ENCODE measurements at regions not wholly inside any gene's neighbourhood (a gene's known extent, or its start where the extent isn't known, plus 50 kb on each side); places are given as distances from the start of the nearest gene placed in this dataset.

DNA sequence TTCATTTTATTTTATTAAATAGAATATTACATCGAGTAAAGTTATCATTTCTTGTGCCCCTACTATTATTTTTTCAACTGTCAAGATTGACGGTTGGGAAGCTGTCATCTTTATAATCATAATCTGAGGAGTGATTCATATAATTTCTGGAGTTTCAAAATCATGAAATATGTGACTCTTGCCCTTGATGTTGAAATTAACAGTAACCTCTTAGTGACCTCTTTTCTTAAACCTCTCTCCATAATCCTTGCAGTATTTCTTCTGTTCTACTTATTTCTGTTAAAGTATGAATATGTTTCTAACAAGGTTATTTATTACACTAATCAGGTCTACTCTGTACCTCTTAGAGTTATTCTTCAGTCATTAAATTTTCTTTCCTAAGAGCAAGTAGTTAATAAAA lies 663.8 kb downstream of the LIG4 start:
- Mint-ChIP-seq H3K4me3 (no peak overlapping the region), H3K9me3 (peaks cover 4% of the 10 kb centered on the region), H3K27me3 (ENCODE audit: low read depth) (no peaks in the 10 kb centered on the region), H3K36me3 (ENCODE audit: low read depth) (no peaks in the 10 kb centered on the region), H3K27ac (ENCODE audit: unreplicated experiment) (no peak overlapping the region), H3K4me1 (peaks cover 4% of the 10 kb centered on the region)
- DNase-seq (ENCODE audit: low read depth, low spot score): no peak
- no peak for TF ChIP-seq CTCF (conservative IDR thresholded peaks at IDR 0.05)

GRCh38 chr13:107548338-107548737 lies 667.0 kb downstream of the LIG4 start:
- Mint-ChIP-seq H3K9me3 (peaks cover 4% of the 10 kb centered on the region), H3K36me3 (ENCODE audit: low read depth) (no peaks in the 10 kb centered on the region), H3K4me3 (no peak overlapping the region), H3K27me3 (ENCODE audit: low read depth) (no peaks in the 10 kb centered on the region), H3K27ac (ENCODE audit: unreplicated experiment) (no peak overlapping the region), H3K4me1 (no peaks in the 10 kb centered on the region)
- no peak for DNase-seq (ENCODE audit: low read depth, low spot score)
- TF ChIP-seq CTCF (conservative IDR thresholded peaks at IDR 0.05): no peak

DNA sequence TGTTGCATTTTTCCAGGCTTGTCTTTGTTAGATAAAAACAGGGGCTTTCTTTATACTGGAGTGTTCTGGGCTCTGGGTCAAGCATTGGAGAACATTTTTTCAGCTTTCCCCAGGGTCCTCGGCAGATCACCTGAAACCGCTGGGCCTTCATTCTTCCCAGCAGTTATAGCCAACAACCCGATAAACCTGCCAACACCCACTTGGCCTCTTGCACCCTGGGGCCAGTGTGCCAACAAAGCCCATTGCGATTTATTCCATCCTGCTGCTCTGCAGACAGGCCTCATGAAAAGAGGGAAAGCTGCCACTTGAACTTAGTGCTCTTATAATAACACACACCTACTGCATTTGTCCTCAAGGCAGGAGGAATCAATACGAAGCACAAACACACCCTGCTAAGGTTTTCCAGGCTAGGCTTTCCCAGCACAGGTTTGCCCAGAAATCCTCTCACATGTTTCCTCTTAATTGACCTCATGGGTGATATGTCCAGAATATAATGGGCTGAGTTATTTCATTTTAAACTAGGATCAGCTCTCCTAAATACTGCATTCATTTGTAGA lies 669.3 kb downstream of the LIG4 start:
- Mint-ChIP-seq H3K4me1 (no peaks in the 10 kb centered on the region), H3K27ac (ENCODE audit: unreplicated experiment) (no peak overlapping the region), H3K4me3 (no peak overlapping the region), H3K36me3 (ENCODE audit: low read depth) (no peaks in the 10 kb centered on the region), H3K9me3 (peaks cover 4% of the 10 kb centered on the region), H3K27me3 (ENCODE audit: low read depth) (no peaks in the 10 kb centered on the region)
- no peak for TF ChIP-seq CTCF (conservative IDR thresholded peaks at IDR 0.05)
- no peak for DNase-seq (ENCODE audit: low read depth, low spot score)

DNA sequence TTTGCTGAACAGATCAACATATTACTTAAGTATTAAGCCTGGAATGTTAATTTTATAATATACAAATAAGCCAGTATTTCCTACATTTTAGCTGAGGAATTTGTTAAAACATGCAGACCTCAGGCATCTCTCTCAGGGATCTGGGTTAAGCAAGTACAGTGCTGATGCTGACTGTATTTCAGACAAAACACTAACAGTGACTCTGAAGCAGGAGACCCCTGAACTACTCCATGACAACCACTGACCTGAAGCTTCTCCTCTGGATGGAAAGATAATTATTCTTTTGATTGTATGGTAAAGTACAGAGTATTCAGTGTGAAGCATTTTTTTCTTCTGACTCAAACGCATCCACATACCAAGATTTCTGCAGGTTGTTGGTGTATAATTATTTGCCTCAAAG lies 680.8 kb downstream of the LIG4 start:
- Mint-ChIP-seq H3K4me3 (no peak overlapping the region), H3K4me1 (peaks cover 27% of the 10 kb centered on the region), H3K9me3 (peaks cover 4% of the 10 kb centered on the region), H3K27me3 (ENCODE audit: low read depth) (no peaks in the 10 kb centered on the region), H3K27ac (ENCODE audit: unreplicated experiment) (no peak overlapping the region), H3K36me3 (ENCODE audit: low read depth) (no peaks in the 10 kb centered on the region)
- no peak for DNase-seq (ENCODE audit: low read depth, low spot score)
- TF ChIP-seq CTCF (conservative IDR thresholded peaks at IDR 0.05): no peak

- Mint-ChIP-seq H3K27me3 (ENCODE audit: low read depth) (no peaks in the 10 kb centered on the region), H3K4me3 (no peak overlapping the region), H3K27ac (ENCODE audit: unreplicated experiment) (no peak overlapping the region), H3K9me3 (no peaks in the 10 kb centered on the region), H3K36me3 (ENCODE audit: low read depth) (no peaks in the 10 kb centered on the region), H3K4me1 (peaks cover 27% of the 10 kb centered on the region)
- DNase-seq (ENCODE audit: low read depth, low spot score): no peak
- TF ChIP-seq CTCF (conservative IDR thresholded peaks at IDR 0.05): no peak
Measured at GRCh38 chr13:107531816-107532215, 683.5 kb downstream of the LIG4 start.

GRCh38 chr13:107531180-107531579 lies 684.2 kb downstream of the LIG4 start:
- Mint-ChIP-seq H3K4me1 (peaks cover 27% of the 10 kb centered on the region), H3K36me3 (ENCODE audit: low read depth) (no peaks in the 10 kb centered on the region), H3K9me3 (no peaks in the 10 kb centered on the region), H3K27me3 (ENCODE audit: low read depth) (no peaks in the 10 kb centered on the region), H3K27ac (ENCODE audit: unreplicated experiment) (no peak overlapping the region), H3K4me3 (no peak overlapping the region)
- DNase-seq (ENCODE audit: low read depth, low spot score): no peak
- no peak for TF ChIP-seq CTCF (conservative IDR thresholded peaks at IDR 0.05)

Data from neural crest cell (in vitro differentiated cells).